NCI-H2029 (cell line): ENCODE measurements at regions not wholly inside any gene's neighbourhood (a gene's known extent, or its start where the extent isn't known, plus 50 kb on each side); places are given as distances from the start of the nearest gene placed in this dataset.
A peak's percentile ranks its signal among the peaks of the same experiment; 100 is the strongest.
"Not testable (repeated sequence)": the region's sequence is repeated elsewhere in the genome, so short reads cannot be mapped to it uniquely, and the experiment has no call there.

Experiments used
- DNase-seq: peaks from one replicate; lab custom pipeline; 2025; lab: John Stamatoyannopoulos, UW

DNA sequence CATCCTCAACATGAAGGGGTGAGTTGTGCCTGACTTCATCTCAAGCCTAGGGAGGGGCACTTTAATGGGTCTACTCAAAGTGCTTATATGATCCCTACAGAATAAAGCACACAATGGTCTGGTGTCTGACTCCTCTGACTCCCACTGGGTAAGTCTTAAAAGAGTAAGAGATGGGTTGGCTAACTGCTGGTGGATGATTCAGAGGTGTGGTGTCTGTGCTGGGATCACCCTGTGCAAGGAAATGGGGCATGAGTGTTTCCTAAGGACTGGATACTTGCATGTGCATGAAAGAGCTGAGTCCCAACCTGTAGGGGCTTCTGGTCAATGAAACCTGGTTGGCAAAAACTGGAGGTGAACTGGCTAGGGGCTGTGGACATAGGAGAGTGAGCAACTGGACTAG is 158.8 kb downstream of the IL20RB start:
- DNase-seq: no peak

DNA sequence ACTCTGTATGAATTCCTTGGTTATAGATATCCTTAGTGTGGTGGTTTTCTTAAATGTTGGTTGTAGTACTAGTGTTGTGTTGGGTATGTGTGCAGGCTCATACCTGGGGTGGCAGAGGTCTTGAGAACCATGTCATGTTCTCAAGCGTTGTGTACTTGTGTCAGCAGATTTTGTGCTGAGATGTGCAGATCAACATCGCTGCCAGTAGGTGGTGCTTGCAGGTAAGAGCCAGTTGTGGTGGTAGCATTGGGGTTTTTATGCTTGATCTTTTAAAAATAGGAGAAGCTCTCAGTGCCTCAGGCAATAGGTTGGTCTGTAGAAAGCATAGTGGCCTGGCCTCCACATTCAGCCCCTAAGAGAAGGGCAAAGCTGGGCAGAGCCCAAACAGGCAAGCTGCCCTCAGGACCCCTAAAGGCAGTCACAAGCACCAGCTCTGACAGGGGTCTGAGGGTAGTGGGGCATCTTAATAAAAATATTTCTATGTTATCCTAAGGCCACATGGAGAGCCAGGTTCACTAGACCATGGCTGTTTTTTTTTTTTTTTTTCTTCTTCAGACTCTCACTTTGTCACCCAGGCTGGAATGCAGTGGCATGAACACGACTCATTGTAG is 164.0 kb downstream of the IL20RB start:
- peak; percentile 4 for DNase-seq

DNA sequence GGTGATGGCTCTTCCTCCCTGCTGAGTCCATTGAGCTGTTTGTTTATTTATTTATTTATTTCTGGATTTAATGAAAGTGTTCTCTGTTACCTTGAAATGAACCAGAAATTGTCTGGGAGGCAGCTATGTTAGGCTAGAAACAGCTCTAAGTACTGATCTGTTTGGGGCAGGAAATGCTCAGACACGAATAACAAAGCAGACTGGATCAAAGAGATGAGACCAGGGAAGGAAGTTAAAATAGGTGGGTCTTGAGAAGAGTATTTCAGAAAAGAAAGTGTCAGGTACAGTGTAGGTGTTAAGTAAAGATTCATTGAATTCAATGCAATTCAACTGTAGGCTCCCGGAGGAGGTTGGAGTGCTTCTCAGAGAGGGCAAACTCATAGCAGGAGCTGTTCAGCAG is 173.3 kb downstream of the IL20RB start:
- DNase-seq: no peak

DNA sequence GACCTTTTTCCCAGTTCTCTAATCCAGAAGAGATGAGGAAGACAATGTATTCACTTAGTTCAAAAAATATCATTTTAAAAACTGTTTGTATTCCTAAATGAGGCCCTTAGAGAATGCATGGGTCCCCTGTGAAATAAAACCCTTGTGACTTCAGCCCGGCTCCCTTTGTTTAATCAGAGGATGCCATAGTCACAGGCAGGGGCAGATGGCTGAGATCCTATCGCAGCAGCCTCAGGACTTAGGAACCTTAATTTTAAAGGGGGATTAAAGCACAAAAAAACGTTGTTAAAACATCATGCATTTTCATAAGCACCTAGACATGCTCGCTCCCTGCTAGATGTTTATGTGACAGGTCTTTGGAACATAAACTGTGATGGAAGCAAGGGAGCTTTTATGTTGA is 176.6 kb downstream of the IL20RB start:
- no peak for DNase-seq

DNA sequence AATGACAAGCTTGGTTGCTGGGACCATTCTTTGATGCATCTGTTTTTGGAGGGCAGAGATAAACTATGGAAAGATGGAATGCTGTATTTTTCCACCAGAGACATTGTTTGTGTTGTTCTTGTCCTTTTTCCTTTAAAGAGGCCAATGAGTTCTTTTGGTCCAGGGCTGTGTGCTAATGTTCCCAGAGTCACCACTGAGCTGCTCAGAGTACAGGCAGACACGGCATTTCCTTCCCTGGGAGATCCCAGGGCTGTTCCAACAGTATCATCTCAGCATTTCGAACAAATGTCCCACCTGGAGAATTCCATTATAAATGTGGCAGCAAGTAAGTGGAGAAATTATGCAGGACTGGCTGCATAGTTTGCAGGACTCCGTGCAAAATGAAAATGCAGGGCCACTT is 190.6 kb downstream of the IL20RB start:
- DNase-seq: no peak

DNA sequence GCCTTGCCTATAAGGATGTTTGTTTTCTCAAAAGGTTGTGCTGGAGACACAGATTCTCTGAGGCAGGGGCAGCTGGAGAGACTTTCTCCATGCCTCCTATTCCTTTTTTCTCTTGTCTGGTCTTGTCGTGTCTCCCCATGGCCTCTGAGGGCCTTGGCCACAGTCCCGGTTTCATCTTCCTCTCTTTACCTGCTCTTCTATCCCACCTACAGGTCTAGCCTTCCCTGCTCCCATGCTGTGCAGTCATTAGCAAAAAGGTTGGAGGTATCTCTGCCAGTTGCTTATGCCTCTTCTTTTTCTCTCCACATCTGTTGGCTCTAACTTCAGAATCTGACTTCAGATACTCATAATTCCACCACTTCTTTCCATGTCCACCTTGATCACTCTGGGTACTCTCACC is 191.1 kb downstream of the IL20RB start:
- DNase-seq: no peak

DNA sequence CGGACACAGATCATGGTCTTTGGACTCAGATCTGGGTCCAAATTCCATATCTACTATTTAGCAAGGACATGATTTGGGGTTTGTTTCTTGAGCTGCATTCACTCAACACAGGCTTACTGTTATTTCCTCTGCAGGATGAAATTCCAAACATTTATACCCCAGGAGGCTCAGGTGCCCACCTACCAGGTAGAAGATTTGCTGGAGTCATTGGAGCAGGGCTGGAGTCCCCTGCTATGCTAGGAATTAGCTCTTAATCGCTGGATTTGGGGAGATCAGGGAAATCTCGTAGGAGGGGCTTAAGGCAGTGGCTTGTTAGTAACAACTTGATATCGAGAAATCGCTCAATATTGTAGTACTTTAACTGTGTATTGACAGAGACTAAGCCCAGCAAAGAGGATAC is 193.0 kb downstream of the IL20RB start:
- no peak for DNase-seq

DNA sequence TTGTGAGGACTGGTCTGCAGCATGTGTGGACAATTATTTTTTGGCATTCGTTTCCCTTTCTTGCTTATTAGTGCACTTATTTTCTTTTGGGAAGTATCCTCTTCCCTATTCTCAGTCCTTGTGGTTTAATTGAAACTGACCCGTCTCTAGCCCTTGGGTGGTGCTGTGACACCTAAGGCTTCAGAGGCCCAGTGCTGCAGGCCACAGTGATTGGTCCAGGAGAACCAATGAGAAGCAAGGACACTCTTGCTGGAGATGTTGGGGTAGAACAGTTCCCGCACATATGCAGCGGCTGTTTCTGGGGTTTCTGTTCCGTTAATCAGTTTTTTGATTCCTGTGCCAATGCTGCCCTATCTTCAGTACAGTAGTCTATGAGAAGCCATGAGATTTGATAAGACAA is 195.3 kb downstream of the IL20RB start:
- DNase-seq: not testable (repeated sequence)

DNA sequence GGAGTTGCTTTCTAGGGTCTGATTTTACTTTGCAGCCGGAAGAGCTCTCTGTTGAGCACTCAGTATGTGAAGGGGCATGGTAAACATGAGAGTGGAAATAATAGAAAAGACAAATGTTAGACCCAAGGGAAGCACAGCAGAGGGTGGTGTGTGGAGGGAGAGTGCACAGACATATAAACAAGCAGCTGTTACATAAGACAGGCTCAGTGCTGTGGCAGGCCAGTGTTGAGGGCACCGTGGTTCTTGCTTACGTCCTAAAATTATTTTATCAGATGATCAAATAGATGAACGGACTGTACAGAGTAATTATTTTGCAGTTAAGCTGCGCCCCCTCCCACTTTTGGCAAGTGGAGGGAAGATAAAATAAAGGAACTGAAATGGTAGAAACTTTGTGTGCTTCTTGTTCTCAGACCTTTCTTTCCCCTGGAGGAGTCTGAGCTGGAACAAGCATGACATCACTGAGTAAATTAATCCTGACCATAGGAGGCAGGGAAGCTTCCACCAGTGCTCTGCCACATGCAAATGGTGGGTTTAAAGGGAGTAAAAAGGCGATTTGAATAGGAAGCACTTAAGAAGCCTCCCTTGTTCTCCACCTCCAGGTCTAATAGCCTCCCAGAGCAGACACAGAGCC is 205.6 kb downstream of the IL20RB start:
- DNase-seq: no peak

DNA sequence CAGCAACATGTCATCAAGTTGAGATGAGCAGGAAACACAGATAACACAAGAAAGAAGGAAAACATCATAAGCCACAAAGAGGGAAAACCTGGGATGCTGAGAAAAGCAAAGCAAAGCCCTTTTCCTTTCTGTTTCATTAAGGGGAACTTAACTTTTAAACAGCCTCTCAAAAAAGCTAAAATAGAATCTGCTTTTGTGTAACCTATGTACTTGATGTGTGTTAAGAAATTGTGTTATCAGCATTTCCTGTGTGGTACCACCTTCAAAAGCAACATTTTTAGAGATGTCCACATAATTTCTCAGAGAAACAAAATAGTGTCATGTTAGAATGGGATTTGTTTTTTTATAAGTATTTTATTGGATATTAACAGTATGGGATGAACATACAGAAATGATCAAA is 206.2 kb downstream of the IL20RB start:
- DNase-seq: no peak

DNA sequence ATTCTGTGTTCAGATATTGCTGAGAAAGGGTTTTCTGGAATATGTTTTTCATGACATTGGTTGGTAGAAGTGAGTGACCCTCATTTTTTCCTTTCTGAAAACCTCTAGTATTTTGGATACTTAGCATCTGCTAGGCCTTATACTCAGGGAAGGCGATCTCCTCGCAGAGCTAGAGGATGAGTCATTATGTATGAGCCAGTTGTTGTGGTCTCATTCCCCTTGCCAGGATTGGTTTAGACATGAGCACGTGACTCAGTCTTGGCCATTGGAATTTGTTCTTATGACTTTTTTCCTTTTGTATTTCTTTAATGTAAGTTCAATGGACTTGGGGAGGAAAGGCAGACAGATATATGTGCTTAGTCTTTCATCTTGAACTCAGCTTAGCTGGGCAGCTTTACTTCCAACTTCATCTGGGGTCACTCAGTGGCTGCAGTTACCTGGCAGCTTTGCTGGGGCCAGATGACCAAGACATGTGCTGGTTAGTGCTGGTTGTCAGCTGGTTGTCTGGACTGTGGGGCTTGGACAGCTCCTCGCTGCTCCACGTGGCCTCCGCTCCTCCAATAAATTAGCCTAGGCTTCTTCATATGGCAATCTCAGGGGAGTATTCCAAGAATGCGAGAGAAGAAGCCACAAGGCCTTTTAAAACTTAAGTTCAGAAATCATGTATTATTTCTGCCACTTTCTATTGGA is 207.5 kb downstream of the IL20RB start:
- no peak for DNase-seq

DNA sequence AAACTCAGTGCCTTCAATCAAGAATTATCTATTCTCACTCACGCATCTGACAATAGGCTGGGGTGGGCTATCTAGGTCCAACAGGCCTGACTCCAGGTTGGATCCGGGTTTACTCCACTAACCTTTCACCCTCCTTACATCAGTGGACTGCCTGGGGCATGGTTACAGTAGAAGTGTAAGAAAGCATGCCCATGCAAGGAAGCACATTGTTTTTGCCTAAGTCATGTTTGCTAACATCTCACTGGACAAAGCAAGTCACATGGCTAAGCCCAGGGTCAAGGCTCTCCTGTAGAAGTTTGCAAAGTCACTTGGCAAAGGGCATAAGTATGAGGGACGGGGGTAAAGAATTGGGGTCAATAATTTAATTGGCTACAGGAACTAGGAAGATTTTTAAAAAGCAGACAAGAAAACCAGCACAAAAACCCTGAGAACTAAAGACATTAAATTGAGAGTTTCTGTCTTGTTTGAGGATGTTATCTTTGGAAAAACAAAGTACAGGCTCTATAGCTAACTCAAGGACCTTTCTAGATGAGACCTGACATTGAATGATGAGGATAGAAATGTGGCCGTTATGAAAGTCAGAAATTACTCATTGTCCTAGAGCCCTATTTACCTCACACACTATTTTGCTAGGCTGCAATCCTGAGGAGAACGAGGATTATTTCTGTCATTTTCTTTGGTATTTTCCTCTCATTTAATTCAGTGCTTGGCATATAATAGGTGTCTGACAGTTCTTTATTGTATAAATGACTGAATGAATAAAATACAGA is 214.2 kb downstream of the IL20RB start:
- no peak for DNase-seq

DNA sequence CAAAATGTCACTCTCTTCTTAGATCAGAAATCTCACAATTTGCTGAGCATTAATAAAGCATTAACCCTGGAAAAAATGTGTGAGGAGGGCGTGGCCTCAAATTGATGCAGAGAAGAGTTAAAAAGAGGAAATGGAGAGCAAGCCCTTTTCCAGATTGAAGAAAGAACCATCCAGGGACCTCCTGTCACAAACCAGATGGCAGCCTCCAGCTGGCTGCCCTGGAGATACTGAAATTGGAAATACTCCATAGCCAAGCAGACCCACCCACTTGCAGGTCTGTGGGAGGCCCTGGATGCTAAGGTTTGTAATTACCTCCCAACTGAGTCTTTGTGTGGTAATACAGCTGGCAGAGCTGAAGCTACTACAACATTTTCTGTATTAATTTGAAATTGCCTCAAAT is 214.9 kb downstream of the IL20RB start:
- no peak for DNase-seq

DNA sequence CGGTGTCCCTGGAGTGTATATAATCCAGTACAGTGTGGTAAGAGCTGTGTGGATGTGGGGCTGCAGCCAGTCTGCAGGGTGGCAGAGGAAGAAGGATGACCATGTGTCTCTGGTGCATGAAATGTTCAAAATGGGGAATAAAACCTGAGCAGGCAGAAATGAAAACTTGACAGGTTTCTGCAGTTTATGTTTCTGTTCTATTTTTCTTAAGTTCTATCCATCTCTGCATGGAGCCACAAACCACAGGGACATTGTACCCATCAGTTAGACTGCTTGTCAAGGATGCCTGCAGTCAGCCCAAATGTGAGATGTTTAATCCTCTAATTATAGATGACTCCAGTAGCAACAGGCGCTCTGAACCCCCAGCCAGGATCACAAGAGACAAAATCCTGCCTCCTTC is 216.7 kb downstream of the IL20RB start:
- no peak for DNase-seq

DNA sequence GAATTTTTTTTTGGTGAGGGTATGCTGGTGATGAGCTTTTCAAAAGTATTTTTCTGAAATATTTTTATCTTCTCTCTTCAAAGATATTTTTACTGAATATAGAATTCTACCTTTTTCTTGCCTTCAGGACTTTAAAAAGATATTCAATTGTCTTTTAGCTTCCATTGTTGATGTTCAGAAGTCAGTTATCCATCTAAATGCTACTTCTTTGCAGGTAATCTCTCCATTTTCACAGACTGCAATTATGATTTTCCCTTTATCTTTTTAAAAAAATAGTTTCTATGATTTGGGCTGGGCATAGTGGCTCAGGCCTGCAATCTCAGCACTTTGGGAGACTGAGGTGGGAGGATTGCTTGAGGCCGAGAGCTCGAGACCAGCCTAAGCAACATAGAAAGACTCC is 222.4 kb downstream of the IL20RB start:
- no peak for DNase-seq

DNA sequence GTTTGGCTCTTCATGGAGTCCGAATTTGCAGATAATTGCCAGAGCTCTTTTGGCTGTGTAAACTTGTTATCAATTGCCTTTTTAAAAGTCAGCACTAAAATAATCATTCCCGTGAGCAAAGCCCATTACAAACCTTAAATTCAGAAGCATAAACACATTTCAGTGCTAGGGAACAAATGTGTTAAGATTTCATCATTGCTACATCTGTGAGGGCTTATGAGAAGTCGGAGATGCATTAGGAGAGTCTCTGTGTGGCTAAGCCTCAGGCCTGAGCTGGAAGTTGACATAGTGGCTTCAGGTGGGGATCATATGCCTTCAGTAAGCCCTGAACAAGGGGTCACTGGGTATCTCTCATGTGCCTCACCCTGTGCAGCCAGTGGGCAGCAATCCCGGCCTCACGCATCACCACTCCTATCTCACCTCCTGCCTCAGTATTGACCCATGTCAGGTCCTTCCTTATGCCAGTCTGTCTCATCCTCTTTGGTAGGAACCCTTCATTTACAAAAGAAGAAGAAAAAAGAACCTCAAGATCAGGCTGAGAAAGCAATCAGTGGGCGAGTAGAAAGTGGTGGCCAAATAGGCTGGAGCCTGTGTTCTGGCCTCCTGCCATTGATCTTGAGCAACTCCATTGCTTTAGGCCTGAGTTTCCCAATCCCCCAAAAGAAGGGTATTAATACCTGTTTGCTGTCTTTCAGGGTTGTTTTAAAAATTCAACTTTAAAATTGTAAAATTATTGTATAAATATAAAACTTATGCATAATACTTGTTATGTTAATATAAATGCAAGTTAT is 233.5 kb downstream of the IL20RB start:
- DNase-seq: no peak

DNA sequence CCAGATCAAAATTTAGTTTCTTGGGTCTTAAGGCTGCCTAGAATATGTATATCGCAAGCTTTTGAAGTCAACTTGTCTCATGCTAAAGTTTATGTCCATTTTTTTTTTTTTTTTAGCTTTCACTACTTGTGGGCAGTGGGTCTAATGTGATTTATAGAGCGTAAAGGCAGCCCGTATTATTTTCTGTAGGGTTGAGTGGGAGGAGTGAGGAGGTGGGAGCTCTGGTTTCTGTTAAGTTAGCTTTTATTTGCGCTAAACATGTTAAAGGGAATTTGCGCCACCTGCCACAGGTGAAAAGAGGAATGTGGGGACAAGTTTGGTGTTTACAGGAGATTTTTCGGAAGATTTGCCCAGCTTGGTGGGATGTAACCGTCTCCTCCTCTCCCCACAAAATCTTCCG is 234.2 kb downstream of the IL20RB start:
- no peak for DNase-seq

DNA sequence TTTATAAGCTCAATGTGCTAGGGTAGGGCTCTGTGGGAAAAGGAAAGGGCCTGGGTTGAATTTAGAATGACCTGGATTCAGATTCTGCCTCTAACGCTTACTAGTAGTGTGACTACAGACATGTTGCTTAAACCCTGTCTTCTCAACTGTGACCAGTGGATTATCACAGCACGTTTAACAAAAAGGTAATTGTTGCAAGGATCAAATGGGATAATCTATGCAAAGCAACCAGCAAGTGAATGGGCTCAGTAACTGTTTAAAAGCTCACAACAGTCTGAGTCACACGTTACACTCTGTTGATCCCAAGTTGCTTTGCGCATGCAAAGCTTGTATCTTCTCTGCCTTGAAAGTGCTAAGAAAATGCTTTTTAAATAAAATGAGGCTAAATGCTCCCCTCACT is 236.5 kb downstream of the IL20RB start:
- DNase-seq: no peak

DNA sequence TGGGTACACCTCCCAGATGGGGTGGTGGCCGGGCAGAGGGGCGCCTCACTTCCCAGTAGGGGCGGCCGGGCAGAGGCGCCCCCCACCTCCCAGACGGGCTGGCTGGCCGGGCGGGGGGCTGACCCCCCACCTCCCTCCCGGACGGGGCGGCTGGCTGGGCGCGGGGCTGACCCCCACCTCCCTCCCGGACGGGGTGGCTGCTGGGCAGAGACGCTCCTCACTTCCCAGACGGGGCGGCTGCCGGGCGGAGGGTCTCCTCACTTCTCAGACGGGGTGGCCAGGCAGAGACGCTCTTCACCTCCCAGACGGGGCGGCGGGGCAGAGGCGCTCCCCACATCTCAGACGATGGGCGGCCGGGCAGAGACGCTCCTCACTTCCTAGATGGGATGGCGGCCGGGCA is 240.6 kb downstream of the IL20RB start:
- DNase-seq: not testable (repeated sequence)

DNA sequence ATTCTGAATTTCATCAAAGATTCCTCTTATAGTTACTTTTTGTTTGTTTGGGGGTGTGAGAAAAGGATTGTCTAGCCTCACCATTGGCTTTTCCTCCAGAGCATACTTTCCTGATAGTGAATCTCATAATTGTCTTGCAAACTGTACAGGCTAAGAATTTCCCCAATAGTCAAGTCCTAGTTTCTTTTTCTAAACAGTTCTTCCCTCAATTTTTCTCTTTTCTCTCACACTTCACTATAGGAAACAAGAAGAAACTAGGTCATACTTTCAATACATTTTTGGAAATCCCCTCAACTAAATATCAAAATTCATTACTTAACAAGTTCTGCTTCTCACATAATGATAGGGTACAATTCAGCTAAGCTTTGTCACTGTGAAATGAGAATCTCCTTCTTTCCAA is 241.9 kb downstream of the IL20RB start:
- DNase-seq: no peak

DNA sequence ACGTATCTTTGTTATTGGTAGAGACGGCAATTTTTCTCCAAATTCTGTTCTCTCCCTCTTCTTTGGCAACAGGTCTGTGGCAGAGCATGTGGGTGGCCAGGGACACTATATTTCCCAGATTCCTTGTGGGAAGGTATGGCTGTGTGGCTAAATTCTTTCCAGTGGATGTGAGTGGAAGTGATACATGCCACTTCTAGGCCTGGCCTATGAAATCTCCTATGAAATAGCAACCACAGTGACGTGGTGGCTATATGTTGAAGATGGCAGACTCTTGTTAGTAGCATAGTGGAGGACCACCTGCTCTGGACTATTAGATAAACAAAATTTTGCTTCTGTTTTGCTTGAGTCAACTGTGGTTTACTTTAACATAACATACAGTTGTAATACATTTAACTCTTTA is 243.3 kb downstream of the IL20RB start:
- DNase-seq: no peak

DNA sequence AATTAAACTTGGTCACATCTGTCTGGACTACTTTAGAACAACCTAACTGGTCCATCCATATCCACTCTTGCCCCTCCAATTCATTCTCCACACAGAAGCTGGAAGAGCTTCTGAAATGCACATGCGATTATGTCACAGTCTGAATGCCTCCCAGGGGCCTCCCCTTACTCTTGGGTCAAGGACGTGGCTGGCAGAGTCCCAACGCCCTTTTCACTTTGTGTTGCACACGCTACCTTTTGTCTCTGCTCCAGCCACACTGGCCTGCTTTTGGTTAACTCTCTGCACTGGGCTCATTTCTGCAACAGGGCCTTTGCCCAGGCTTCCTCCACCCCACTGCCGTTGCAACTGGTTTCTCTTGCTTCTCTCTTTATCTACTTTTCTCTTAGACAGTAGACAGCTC is 245.2 kb downstream of the IL20RB start:
- no peak for DNase-seq
